NCI-H1092 treated with DMSO at 0.1 percent for 48 hours (cell line): ENCODE measurements at regions not wholly inside any gene's neighbourhood (a gene's known extent, or its start where the extent isn't known, plus 50 kb on each side); places are given as distances from the start of the nearest gene placed in this dataset.

Source experiments
- DNase-seq: peaks from one replicate; lab custom pipeline; 2025; lab: John Stamatoyannopoulos, UW

GRCh38 chr9:88792502-88792901 lies 198.8 kb upstream of the S1PR3 start:
- no peak for DNase-seq

DNA sequence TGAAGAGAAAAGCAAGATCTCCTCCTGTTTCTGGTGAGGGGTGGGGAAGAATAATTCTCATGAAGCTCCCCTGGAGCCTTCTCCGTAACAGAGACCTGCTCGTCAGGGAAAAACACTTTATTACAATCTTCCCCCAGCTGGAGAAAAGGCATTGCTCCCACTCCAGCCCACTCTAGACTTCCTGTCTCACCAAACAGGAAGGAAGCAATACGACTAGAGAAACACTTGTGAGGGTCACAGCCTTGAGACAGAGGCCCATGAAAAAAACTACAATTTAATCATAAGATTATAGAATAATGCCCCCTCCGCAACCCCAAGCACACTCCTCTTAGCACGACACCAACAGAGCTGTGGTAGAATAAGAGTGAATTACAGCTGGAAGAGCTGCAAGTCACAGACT lies 197.2 kb upstream of the S1PR3 start:
- no peak for DNase-seq

DNA sequence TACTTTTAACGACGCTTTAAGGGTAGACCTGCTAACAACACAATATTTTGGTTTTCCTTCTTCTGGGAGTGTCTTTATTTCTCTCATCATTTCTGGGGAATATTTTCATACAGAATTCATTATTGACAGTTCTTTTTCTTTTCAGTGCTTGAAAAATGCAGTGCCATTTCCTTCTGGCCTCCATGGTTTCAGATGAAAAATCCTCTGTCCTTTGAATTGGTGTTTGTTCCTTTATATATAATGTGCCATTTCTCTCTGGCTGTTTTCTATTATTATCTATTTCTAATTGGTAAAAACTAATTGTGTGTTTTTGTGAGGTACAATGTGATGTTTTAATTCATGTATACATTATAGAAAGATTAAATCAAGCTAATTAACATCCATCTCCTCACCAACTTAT lies 194.3 kb upstream of the S1PR3 start:
- no peak for DNase-seq

DNA sequence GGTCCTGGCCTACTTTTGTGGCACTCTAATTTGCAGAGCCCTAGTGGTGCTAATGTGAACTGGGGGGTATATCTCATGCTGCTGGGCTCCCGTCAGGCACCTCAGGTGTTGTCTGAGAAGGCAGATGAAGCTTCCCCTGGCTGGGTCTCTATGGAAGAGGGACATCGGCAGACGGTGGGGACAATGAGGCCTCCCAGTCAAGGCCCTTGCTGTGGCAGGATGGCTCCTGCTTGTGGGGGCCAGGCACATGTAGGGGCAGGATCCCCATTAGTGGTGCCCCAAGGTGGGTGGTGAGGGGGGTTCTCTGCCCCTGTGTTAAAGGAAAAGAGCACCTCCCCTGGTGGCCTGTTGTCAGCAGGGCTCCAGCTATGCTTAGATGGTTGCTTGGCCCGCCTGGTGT lies 192.8 kb upstream of the S1PR3 start:
- no peak for DNase-seq

GRCh38 chr9:88799541-88800328 lies 191.5 kb upstream of the S1PR3 start:
- no peak for DNase-seq

DNA sequence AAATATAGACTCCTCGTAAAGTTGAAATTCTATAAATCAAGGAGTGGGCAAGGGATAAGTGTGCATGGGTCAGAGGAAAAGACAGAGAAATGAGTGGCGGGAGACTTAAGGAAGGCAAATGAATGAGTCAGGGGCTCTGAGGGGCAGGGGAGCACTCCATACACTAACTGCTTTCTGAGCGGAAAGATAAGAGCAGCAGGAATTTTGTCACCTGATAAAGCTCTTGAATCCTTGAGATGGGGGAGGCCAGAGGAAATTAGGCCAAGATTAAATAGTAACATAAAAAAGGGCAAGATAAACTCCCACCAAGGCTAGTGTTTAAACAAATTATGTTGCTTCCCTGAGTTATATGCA lies 191.0 kb upstream of the S1PR3 start:
- DNase-seq = no peak

DNA sequence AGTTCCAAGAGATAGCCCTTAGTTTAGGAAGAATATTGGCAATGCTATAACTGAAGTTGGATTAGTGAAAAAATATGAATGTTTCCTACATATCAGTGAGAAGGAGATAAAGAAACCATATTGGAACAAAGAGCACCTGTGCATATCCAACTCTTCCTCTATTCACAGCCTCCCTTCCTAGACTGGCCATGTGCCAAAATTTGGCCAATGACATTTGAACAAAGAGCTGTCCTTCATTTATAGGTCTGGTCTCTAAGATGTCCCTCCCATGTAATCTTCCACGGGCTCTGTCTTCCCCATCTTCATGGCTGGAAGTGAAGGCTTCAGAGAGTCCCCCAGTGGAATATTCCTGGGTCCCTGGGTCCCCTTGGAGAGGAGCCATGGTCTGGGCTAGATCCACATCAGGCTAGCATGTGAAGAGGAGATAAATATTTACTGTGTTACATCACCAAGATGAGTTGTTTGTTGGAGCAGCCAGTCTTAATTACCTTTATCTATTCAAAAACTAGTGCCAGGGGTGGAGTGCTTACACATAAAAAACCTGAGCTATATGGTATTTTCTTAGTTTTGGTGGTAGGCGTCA lies 190.0 kb upstream of the S1PR3 start:
- DNase-seq = no peak

DNA sequence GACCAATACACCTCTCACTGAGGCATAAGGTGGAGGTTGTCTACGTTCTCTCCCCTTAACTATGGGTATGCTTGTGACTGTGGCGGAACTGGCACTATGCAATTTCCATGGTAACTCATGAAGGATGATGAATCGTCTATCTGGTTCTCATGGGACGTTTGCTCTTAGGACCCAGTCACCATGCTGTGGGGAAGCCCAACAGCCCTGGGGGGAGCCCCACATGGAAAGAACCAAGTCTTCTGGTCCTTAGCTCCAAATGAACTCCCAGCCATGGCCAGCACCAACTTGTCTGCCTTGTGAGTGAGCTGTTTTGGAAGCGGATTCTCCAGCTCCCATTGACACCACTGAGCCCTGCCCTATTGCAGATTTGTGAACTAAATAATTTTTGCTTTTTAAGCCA lies 188.7 kb upstream of the S1PR3 start:
- no peak for DNase-seq

DNA sequence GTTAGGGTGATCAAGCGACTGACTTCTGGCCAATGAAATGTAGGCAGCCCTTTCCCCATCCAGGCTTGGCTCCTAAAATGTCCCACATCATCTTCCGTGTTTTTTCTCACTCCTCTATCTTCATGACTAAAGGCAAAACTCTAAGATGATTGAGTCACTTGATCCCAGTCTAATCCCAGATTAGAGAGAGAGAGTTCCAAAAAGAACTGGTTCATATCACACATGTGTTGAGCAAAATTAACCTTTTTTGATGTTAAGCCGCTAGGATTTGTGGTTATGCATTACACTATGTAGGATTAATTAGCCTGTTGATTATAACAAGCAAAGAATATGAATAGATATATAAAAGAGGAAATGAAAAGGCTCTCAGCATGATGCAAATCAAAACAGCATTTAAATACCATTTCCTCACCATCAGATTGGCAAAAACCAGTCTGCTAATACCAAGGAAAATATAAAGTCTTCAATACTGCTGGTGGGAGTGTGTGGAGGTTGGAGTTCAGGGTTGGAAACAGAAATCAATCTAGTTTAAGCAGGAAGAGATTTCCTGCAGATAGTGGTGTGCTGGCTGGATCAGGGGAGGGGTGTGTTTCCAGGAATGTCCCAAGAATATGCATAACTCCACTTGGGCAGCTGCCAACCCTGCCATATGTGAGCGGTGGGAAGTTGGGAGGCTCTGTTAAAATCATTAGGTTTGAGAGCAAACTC lies 187.6 kb upstream of the S1PR3 start:
- DNase-seq = no peak

- no peak for DNase-seq
These were observed 187.0 kb upstream of the S1PR3 start for GRCh38 chr9:88804254-88804596.

DNA sequence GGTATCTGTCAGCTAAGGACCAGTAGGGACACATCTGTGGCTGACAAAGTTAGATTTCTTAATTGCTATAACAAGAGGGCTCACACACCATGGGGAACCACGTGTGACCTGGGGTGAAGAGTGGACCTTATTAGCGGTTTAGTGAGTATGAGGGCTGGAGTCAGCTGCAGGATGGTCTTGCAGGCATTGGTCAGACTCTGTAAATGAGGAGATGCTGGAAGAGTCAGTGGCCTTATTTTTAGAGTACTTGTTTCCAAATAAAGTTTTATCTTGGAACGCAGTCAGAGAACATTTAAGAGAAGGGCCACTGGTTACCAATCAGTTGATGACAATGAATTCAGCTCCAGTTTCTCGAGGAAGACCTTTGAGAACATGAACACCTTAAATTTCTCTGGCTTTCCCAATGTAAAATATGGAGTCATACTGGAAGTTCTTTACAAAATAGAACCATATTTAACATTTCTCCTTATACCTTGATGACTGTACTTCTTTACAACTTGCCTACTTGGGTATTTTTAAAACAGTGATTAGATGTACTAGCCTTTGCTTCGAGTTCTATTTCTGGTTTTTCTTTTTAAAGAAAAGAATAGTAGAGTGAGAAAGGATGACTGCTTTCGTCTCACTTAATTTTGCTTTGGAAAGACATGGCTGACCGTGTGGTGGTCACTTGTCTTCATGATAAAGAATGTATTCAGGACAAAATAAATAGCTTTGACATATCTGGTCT lies 185.9 kb upstream of the S1PR3 start:
- DNase-seq = no peak

- no peak for DNase-seq
These were observed 183.8 kb upstream of the S1PR3 start for GRCh38 chr9:88807426-88807825.

- no peak for DNase-seq
These were observed 183.1 kb upstream of the S1PR3 start for GRCh38 chr9:88808019-88808656.

- no peak for DNase-seq
These were observed 182.4 kb upstream of the S1PR3 start for GRCh38 chr9:88808761-88809354.

DNA sequence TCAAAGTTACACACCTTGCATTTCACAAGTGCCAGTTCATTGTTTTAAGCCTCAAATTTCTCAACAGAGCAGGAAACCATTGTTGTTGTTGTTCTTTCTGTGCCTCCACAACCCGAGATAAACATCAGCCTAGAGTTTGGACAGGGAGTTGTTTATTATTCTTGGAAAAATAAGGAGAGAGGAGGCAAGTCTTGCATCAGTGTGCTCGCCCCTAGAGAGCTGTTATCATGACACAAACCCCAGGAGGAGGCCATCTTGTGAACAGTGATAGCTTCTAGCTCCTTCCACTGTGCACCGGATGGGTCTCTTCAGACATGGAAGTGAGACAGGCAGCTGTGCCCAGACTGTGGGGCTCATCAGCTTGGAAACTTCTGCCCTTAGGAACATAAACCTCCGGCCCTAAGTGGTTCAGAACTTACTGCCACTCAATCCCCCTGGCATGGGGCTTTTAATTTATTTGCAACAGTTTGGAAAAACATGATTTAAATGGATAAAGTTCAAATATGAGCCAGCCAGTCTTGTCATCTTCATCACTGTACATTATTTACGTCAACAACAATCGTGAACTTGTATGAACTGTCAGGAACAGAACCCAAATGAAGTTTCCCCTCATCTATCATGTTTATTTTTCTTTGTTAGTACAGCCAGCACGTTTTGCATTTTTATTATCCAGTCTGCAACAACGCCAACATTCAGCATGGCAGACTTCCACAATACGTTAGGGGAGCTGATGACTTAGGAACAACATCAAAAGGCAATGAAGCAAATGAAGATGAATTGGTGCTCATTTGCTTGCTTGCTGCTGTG lies 181.7 kb upstream of the S1PR3 start:
- no peak for DNase-seq

DNA sequence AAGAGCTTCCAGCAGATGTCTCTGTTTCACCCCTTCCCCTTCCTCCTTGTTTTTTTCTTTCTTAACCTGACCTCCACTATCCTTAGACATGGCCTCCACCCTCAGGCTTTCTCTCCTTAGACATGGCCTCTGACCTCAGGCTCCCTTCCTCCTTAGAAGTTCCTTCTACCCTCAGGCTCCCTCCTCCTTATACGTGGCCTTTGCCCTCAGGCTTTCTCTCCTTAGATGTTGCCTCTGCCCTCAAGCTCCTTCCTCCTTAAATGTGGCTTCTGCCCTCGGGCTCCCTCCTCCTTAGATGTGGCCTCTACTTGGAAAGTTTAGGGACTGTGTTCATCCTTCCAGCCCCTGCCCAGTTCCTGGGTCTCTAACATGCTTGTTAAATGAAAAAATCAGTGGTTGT lies 180.4 kb upstream of the S1PR3 start:
- no peak for DNase-seq

- no peak for DNase-seq
These were observed 179.8 kb upstream of the S1PR3 start for GRCh38 chr9:88811511-88811910.

DNA sequence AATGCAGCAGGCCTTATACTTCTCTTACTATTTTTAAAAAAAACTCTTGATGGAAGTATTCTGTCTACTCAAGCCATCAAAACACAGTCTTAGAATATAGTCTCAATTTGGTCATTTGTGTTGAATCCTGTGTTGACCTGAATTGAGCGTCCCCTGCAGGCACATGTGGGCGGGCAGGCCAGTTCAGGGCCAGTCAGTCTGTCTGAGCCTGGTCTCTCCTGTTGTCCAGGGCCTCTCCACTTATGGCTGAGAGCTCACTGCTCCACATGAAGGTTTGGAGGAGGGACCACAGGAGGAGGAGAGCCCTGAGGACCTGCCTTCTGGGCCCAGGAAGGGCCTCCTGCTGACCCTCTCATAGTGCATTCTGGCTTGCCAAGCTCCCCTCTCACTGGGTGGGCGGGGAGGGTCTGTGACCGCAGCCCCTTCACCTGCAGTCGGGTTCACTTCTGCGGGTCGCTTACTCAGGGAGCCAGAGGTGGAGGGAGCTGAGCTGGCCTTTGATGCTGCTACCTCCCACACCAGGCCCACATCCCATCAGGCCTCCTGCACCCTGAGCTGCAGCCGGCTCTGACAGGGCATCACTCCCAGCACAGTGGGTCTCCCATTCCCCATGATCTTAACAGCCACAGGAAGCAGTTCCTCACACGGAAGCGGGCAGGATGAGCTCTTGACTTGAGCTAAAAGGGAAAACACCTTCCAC lies 178.2 kb upstream of the S1PR3 start:
- DNase-seq = no peak

GRCh38 chr9:88813638-88814209 lies 177.5 kb upstream of the S1PR3 start:
- no peak for DNase-seq

DNA sequence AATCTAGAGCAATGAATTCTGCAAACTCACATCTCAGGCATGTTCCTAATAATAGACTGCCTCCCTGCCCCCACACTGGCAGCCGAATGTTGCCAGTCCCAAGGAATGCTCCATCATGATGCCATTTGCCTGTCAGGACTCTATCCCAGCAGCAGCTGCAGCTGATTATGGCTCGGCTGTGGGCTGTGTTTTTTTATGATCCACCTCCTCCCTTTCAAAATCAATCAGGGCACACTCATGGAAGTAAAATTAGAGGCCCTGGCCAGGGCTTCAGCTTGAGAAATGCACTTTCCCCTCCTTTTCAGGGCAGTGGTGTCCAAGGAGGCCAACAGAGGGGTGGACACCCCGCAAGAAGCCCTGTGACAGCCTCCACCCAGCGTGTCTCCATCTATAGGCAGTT lies 176.7 kb upstream of the S1PR3 start:
- no peak for DNase-seq
